ENCODE measurements at regions not wholly inside any gene's neighbourhood (a gene's known extent, or its start where the extent isn't known, plus 50 kb on each side); places are given as distances from the start of the nearest gene placed in this dataset.

DNA sequence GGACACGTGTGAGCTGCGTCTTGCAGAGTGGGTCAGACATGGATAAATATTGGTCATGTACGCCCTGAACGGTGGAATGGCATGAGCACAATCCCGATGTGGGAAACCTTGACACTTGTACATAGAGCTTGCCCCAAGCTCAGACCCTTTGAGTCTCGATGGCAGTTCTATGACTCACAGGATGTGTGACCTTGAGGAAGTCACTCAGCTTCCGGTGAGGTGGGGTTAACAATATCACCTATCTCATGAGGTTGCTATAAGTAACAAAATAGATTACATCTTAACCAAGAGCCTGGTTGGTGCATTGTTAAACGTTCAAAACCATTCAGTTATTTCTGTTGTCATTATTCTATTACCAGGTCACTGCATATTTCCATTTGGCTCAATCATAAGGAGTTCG, 109.1 kb upstream of the TBL1X start:
- TF ChIP-seq, protein P1, sequence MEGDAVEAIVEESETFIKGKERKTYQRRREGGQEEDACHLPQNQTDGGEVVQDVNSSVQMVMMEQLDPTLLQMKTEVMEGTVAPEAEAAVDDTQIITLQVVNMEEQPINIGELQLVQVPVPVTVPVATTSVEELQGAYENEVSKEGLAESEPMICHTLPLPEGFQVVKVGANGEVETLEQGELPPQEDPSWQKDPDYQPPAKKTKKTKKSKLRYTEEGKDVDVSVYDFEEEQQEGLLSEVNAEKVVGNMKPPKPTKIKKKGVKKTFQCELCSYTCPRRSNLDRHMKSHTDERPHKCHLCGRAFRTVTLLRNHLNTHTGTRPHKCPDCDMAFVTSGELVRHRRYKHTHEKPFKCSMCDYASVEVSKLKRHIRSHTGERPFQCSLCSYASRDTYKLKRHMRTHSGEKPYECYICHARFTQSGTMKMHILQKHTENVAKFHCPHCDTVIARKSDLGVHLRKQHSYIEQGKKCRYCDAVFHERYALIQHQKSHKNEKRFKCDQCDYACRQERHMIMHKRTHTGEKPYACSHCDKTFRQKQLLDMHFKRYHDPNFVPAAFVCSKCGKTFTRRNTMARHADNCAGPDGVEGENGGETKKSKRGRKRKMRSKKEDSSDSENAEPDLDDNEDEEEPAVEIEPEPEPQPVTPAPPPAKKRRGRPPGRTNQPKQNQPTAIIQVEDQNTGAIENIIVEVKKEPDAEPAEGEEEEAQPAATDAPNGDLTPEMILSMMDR (IDR thresholded peaks at IDR 0.05; ENCODE audit: insufficient read depth, low read depth, low read length) = no peak
- H3K4me3 ChIP-seq (ENCODE audit: low read depth, low read length) = no peak overlapping the region
- no peak for DNase-seq (ENCODE audit: low read depth)

DNA sequence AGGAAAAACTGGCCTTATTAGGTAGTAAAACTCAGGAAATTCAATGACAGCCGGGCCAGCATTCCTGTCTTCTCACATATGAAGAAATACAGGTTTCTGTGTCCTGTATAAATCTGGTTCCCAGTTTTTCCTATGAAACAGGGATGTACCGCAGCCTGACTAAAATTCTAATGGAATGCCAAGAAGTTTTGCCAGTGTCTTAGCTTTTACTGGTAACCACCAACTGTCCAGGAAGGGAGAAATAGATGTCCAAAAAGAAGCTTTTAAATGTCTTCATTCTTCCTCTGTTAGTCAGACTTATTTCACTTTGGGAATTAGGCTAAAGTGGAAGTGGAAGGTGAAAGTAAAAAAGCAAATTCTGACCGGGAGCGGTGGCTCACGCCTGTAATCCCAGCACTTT, 108.0 kb upstream of the TBL1X start:
- H3K4me3 ChIP-seq (ENCODE audit: low read depth, low read length) = no peak overlapping the region
- DNase-seq (ENCODE audit: low read depth) = no peak
- TF ChIP-seq, protein P1 (IDR thresholded peaks at IDR 0.05; ENCODE audit: insufficient read depth, low read depth, low read length) = no peak

DNA sequence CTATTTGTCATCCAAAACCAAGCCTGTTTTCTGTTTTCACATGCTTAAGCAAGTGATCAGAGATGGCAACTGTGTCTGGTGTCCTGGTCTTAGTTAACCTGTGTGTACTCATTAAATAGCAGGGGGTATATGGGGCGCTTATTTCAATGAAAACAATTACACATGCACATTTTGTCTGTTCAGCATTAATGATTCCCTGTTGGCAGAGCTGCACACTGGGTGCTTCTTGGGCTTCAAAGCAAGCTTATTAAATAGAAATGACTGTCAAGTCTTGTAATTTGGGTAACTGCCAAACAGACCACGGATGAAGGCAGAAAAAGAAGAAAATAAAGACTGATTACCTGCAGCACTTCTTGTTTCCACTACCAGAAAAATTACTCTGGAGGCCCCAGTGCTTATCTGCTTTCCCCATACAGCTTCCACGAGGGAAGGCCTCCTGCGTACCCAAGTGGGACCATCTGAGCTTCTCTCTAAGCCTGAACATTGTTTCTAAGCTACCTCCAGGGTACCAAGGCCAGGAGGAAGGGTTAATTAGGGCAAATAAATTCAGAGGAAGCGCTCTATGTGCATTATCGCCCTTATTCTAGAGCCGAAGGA, 107.2 kb upstream of the TBL1X start:
- no peak for DNase-seq (ENCODE audit: low read depth)
- TF ChIP-seq, protein P1 (IDR thresholded peaks at IDR 0.05; ENCODE audit: insufficient read depth, low read depth, low read length) = no peak

DNA sequence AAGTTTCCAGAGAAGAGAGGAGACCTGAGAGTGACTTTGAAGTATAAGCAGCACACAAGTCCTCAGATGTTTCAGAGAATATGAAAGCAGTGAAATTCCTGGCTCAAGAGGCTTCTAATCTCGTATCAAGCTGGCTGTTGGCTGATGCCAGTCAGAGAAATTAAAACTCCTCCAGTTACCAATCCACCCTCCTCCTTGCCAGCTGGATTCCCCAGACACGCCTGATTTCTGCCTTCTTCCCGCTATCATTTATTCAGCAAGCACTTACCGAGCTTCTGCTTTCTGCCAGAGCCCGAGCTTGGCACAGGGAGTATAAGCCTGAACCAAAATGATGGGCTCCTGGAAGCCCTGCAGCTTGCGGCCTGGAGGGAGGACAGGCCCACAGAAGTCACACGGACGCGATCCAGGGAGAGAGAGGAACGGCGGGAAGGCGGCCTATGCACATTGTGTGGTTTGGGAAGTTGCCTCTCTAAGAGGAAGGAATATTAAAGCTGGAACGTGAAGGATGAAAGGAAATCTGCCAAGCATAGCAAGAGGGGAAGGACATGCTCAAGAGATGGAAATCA, 102.4 kb upstream of the TBL1X start:
- no peak overlapping the region for H3K4me3 ChIP-seq (ENCODE audit: low read depth, low read length)
- no peak for DNase-seq (ENCODE audit: low read depth)
- TF ChIP-seq, protein P1 (IDR thresholded peaks at IDR 0.05; ENCODE audit: insufficient read depth, low read depth, low read length) = no peak

More for the DNA sequence above, 107.2 kb upstream of the TBL1X start:
- H3K4me3 ChIP-seq (ENCODE audit: low read depth, low read length) = no peak overlapping the region

DNA sequence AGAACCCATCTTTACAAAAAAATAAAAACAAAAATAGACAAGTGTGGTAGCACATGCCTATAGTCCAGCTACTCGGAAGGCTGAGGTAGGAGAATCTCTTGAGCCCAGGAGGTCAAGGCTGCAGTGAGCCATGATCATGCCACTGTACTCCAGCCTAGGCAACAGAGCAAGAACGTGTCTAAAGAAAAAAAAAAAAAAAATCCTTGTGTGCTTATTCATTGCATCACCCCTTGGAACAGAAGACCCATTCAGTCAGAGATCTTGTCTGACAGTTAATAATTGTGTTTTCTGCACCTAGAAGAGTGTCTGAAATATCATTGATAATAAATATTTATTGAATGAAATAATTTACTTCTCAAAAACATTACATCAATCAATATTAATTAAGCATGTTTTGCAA, 97.4 kb upstream of the TBL1X start:
- TF ChIP-seq, protein P1 (IDR thresholded peaks at IDR 0.05; ENCODE audit: insufficient read depth, low read depth, low read length) = no peak
- no peak for DNase-seq (ENCODE audit: low read depth)

DNA sequence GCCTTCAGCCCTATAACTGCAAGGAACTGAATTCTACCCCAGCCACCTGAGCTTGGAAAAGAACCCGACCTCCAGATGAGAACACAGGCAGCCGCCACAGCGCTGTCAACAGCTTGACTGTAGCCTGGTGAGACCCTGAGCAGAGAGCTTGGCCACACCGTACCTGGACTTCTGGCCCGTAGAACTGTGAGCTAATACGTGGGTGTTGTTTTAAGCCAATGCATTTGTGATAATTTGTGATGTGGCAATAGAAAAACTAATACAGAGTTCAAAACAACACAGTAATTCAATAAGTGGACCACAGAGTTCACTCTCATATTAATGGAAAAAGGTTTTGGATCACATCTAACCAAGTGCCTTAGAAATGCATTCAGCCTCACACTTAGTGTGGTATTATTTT, 96.6 kb upstream of the TBL1X start:
- no peak for DNase-seq (ENCODE audit: low read depth)
- TF ChIP-seq, protein P1 (IDR thresholded peaks at IDR 0.05; ENCODE audit: insufficient read depth, low read depth, low read length) = no peak
- no peak overlapping the region for H3K4me3 ChIP-seq (ENCODE audit: low read depth, low read length)

More for the DNA sequence above, 97.4 kb upstream of the TBL1X start:
- no peak overlapping the region for H3K4me3 ChIP-seq (ENCODE audit: low read depth, low read length)
